ENCODE measurements at regions not wholly inside any gene's neighbourhood (a gene's known extent, or its start where the extent isn't known, plus 50 kb on each side); places are given as distances from the start of the nearest gene placed in this dataset.

DNA sequence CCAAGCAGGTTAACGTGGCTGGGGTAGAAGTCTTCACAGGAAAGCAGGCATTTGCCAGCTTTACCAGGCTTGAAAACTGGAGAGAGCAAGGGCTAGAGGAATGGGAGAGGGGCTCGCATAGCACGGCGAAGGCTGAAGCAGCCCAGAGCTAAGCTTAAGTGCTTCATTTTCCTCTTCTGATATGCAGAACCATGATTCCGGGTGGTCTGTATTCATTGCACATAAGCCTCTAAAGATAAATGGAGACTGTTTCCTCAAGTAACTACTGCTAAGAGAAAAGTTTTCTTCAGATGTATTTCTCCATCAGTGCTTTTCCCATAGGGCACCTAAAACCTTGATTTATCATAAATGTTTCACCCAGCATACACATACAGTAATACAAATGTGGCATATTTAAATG, 414.1 kb downstream of the MLLT3 start:
- H4K20me1 ChIP-seq (ENCODE audit: insufficient read depth, low read length): no peaks in the 10 kb centered on the region
- H3K4me2 ChIP-seq (ENCODE audit: insufficient read depth, low read length): no peak overlapping the region
- no peaks in the 10 kb centered on the region for H3K36me3 ChIP-seq (ENCODE audit: insufficient read depth, low read length)
- no peaks in the 10 kb centered on the region for H3K27me3 ChIP-seq (ENCODE audit: insufficient read depth, low read length)
- H2AFZ ChIP-seq (ENCODE audit: low read length): no peak overlapping the region
- no peak overlapping the region for H3K27ac ChIP-seq (ENCODE audit: low read depth, low read length)
- H3K9me3 ChIP-seq (ENCODE audit: low read depth, low read length): no peaks in the 10 kb centered on the region
- no peaks in the 10 kb centered on the region for H3K4me1 ChIP-seq (ENCODE audit: insufficient read depth, low read length)
- TF ChIP-seq, protein P1, sequence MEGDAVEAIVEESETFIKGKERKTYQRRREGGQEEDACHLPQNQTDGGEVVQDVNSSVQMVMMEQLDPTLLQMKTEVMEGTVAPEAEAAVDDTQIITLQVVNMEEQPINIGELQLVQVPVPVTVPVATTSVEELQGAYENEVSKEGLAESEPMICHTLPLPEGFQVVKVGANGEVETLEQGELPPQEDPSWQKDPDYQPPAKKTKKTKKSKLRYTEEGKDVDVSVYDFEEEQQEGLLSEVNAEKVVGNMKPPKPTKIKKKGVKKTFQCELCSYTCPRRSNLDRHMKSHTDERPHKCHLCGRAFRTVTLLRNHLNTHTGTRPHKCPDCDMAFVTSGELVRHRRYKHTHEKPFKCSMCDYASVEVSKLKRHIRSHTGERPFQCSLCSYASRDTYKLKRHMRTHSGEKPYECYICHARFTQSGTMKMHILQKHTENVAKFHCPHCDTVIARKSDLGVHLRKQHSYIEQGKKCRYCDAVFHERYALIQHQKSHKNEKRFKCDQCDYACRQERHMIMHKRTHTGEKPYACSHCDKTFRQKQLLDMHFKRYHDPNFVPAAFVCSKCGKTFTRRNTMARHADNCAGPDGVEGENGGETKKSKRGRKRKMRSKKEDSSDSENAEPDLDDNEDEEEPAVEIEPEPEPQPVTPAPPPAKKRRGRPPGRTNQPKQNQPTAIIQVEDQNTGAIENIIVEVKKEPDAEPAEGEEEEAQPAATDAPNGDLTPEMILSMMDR (IDR thresholded peaks at IDR 0.05; ENCODE audit: extremely low read depth, low read depth, low read length): no peak
- DNase-seq (ENCODE audit: insufficient read length, low spot score, missing footprints): no peak
- H3K4me3 ChIP-seq (ENCODE audit: insufficient read depth, low read length): no peak overlapping the region
- H3K79me2 ChIP-seq (ENCODE audit: insufficient read depth, low read length): no peaks in the 10 kb centered on the region

DNA sequence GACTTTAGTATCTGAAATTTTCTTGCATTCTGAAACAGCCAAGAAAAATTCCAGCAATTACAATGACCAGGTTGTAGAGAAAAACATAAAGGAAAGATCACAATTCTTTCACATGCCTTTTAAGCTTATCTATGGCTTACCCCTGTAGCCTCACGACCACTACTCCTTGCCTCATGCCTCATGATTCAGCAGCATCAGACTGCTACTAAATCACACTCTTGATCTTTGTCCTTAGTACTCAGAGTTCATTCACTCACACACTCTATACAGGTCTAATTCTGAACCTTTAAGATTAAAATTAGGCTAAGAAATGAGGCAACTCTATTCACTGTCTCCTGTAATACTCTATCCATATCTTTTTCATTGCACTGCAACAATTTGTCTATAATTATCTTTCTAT, 415.1 kb downstream of the MLLT3 start:
- H3K4me3 ChIP-seq (ENCODE audit: insufficient read depth, low read length): no peak overlapping the region
- DNase-seq (ENCODE audit: insufficient read length, low spot score, missing footprints): no peak
- H3K9me3 ChIP-seq (ENCODE audit: low read depth, low read length): no peaks in the 10 kb centered on the region
- TF ChIP-seq, protein P1 (IDR thresholded peaks at IDR 0.05; ENCODE audit: extremely low read depth, low read depth, low read length): no peak
- no peaks in the 10 kb centered on the region for H4K20me1 ChIP-seq (ENCODE audit: insufficient read depth, low read length)
- no peaks in the 10 kb centered on the region for H3K79me2 ChIP-seq (ENCODE audit: insufficient read depth, low read length)
- H3K27me3 ChIP-seq (ENCODE audit: insufficient read depth, low read length): peaks cover 5% of the 10 kb centered on the region
- no peaks in the 10 kb centered on the region for H3K4me1 ChIP-seq (ENCODE audit: insufficient read depth, low read length)
- H3K27ac ChIP-seq (ENCODE audit: low read depth, low read length): no peak overlapping the region
- H2AFZ ChIP-seq (ENCODE audit: low read length): no peak overlapping the region
- no peak overlapping the region for H3K4me2 ChIP-seq (ENCODE audit: insufficient read depth, low read length)
- no peaks in the 10 kb centered on the region for H3K36me3 ChIP-seq (ENCODE audit: insufficient read depth, low read length)

DNA sequence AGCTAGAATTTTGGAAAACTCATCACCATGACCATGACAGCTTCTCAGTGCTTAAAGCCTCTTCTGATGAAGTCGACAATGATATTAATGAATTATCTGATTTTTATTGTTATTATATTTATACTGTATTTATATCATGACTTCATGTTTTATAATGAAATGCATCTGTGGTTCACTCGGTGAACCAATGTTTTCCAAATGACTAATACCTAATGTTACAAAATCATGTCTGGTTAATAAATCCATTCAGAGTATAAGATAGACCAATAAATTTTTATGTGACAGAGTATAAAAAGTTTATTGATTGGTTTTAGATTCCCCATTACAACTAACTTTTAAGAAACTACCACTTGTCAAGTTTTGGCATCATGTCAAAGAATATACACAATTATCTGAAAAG, 416.5 kb downstream of the MLLT3 start:
- no peaks in the 10 kb centered on the region for H3K9me3 ChIP-seq (ENCODE audit: low read depth, low read length)
- DNase-seq (ENCODE audit: insufficient read length, low spot score, missing footprints): no peak
- TF ChIP-seq, protein P1 (IDR thresholded peaks at IDR 0.05; ENCODE audit: extremely low read depth, low read depth, low read length): no peak

DNA sequence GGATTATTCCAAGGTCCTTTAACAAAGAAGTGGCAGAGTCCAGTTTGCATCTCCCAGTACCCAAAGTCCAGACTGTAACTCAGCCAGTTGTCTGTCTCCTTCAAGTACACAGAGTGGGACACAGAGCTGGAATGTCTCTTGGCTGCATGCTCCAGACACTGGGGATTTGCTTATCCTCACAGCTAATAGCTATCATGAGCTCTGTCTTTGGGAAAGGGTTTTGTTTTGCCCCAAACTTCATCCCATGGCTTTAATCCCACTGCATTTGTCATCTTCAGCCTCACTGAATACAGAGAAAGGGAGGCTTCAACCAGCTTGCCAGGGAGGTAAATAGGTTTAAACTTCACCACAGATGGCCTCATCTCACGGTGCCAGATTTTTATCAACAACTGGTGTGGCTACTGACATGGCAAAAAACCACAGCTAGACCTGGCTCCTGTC, 412.2 kb upstream of the SLC24A2 start:
- no peak overlapping the region for H3K4me3 ChIP-seq (ENCODE audit: insufficient read depth, low read length)
- no peak overlapping the region for H3K27ac ChIP-seq (ENCODE audit: low read depth, low read length)
- TF ChIP-seq, protein P1 (IDR thresholded peaks at IDR 0.05; ENCODE audit: extremely low read depth, low read depth, low read length): no peak
- H3K4me2 ChIP-seq (ENCODE audit: insufficient read depth, low read length): no peak overlapping the region
- no peaks in the 10 kb centered on the region for H3K79me2 ChIP-seq (ENCODE audit: insufficient read depth, low read length)
- no peaks in the 10 kb centered on the region for H3K36me3 ChIP-seq (ENCODE audit: insufficient read depth, low read length)
- H2AFZ ChIP-seq (ENCODE audit: low read length): no peak overlapping the region
- H3K27me3 ChIP-seq (ENCODE audit: insufficient read depth, low read length): peaks cover 5% of the 10 kb centered on the region
- no peaks in the 10 kb centered on the region for H4K20me1 ChIP-seq (ENCODE audit: insufficient read depth, low read length)
- H3K9me3 ChIP-seq (ENCODE audit: low read depth, low read length): no peaks in the 10 kb centered on the region
- no peaks in the 10 kb centered on the region for H3K4me1 ChIP-seq (ENCODE audit: insufficient read depth, low read length)
- no peak for DNase-seq (ENCODE audit: insufficient read length, low spot score, missing footprints)

More for the DNA sequence above, 416.5 kb downstream of the MLLT3 start:
- H3K27me3 ChIP-seq (ENCODE audit: insufficient read depth, low read length): peaks cover 5% of the 10 kb centered on the region
- no peak overlapping the region for H3K4me3 ChIP-seq (ENCODE audit: insufficient read depth, low read length)
- H2AFZ ChIP-seq (ENCODE audit: low read length): no peak overlapping the region
- no peaks in the 10 kb centered on the region for H3K4me1 ChIP-seq (ENCODE audit: insufficient read depth, low read length)
- H3K79me2 ChIP-seq (ENCODE audit: insufficient read depth, low read length): no peaks in the 10 kb centered on the region
- no peaks in the 10 kb centered on the region for H3K36me3 ChIP-seq (ENCODE audit: insufficient read depth, low read length)
- no peak overlapping the region for H3K27ac ChIP-seq (ENCODE audit: low read depth, low read length)
- no peak overlapping the region for H3K4me2 ChIP-seq (ENCODE audit: insufficient read depth, low read length)
- no peaks in the 10 kb centered on the region for H4K20me1 ChIP-seq (ENCODE audit: insufficient read depth, low read length)
